ENCODE measurements at regions not wholly inside any gene's neighbourhood (a gene's known extent, or its start where the extent isn't known, plus 50 kb on each side); places are given as distances from the start of the nearest gene placed in this dataset.

DNA sequence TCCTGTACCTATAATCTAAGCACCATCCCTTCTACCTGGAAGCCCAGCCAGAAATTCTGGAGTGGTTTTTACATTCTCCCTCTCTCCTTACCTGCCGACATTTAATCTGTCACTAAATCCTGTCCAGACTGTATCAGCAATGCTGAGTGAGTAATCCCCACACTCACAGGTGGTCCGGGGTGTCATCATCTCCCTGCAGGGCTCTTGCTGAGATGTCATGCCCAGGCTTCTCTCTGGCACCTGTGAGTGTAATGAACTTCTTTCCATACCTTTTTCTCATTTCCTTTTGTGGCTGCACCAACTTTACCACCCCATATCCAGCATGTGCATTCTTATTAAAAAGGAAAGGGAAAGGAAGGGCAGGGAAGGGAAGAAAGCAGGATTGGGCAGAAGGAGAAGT is 355.2 kb downstream of the CCSER2 start:
- CTCF ChIA-PET = no interaction called here
- peaks cover 2% of the 10 kb centered on the region for H3K27me3 Mint-ChIP-seq
- POLR2A ChIA-PET = no interaction called here
- no peak for DNase-seq
- H3K4me3 Mint-ChIP-seq = no peak overlapping the region
- TF ChIP-seq, protein P1, sequence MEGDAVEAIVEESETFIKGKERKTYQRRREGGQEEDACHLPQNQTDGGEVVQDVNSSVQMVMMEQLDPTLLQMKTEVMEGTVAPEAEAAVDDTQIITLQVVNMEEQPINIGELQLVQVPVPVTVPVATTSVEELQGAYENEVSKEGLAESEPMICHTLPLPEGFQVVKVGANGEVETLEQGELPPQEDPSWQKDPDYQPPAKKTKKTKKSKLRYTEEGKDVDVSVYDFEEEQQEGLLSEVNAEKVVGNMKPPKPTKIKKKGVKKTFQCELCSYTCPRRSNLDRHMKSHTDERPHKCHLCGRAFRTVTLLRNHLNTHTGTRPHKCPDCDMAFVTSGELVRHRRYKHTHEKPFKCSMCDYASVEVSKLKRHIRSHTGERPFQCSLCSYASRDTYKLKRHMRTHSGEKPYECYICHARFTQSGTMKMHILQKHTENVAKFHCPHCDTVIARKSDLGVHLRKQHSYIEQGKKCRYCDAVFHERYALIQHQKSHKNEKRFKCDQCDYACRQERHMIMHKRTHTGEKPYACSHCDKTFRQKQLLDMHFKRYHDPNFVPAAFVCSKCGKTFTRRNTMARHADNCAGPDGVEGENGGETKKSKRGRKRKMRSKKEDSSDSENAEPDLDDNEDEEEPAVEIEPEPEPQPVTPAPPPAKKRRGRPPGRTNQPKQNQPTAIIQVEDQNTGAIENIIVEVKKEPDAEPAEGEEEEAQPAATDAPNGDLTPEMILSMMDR (IDR thresholded peaks at IDR 0.05) = no peak
- no peaks in the 10 kb centered on the region for H3K36me3 Mint-ChIP-seq (ENCODE audit: low read depth)
- H3K4me1 Mint-ChIP-seq (ENCODE audit: low read depth) = no peaks in the 10 kb centered on the region
- intact Hi-C loops (cut with micrococcal nuclease) = no loop called here
- no peak for ATAC-seq
- no peaks in the 10 kb centered on the region for H3K9me3 Mint-ChIP-seq
- no peak overlapping the region for H3K27ac Mint-ChIP-seq

DNA sequence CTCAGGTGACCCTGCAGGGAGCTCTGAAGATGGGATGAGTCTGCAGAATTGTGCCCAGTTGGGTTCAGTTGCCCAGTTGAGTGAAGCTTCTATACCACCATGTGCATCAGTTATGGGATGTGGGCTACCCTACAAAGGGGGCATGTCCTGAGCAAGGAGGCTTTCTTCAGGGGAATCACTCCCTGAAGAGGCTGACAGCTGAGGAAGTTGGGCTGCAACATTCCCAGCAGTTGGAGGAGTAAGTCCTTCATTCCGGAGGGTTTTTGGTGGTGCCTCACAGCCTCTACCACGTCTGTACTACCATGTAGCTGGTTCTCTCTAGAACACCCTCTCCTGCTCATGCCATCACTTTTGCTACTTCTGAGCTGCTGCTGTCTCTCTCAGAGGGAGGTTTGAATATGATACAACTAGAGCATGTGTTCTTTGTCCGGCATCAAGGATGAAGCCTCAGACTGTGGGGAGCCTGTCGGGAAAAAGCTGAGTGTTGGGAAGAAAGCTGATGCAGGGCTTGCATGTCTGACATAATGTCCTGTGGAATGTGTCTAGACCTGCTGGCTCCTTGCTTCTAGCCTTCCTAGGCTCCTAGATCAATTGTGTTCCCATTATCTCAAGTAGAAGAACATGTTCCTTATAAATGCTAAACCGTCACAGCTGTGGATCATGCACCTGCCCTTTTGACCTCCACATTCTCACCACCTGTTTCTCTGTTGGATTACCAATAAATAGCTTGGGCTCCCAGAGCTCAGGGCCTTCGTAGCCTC is 355.8 kb downstream of the CCSER2 start:
- H3K4me3 Mint-ChIP-seq = no peak overlapping the region
- ATAC-seq = no peak
- no peak for DNase-seq
- H3K36me3 Mint-ChIP-seq (ENCODE audit: low read depth) = no peaks in the 10 kb centered on the region
- intact Hi-C loops (cut with micrococcal nuclease) = no loop called here
- POLR2A ChIA-PET = no interaction called here
- H3K27ac Mint-ChIP-seq = no peak overlapping the region
- no peaks in the 10 kb centered on the region for H3K4me1 Mint-ChIP-seq (ENCODE audit: low read depth)
- CTCF ChIA-PET = no interaction called here
- TF ChIP-seq, protein P1 (IDR thresholded peaks at IDR 0.05) = no peak
- H3K27me3 Mint-ChIP-seq = peaks cover 2% of the 10 kb centered on the region
- no peaks in the 10 kb centered on the region for H3K9me3 Mint-ChIP-seq

DNA sequence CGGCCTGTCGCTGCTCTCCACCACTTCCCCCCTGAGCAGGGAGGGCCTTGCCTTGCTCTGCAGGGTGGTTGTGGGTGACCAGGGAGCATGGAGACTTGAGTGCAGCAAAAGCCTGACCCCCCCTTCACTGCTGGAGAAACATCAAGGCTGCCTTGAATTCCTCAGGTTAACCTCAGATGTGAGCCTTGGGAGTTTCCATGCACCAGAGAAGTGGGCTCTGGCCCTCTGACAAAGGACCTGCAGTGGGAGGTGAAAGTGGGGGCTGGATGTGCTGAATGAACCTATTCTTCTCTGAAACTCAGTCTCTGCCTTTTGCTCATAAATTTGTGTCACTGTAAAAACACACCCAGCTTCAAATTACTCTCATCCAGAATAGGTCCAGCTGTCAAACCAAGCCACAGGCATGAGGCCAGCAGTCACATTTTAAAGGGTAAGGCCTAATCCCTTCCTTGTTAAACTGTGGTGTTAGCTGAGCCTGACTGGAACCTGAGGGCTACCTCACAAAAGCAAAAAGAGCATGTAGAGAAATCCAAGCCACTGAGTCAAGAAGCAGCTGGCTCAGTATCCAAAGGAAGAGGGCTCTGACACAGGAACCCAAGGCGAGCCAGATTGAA is 356.8 kb downstream of the CCSER2 start:
- no peaks in the 10 kb centered on the region for H3K36me3 Mint-ChIP-seq (ENCODE audit: low read depth)

GRCh38 chr10:84693006-84693405 is 364.6 kb downstream of the CCSER2 start:
- Mint-ChIP-seq H3K27me3 (no peaks in the 10 kb centered on the region), H3K27ac (no peak overlapping the region), H3K36me3 (ENCODE audit: low read depth) (no peaks in the 10 kb centered on the region), H3K9me3 (peaks cover 8% of the 10 kb centered on the region), H3K4me1 (ENCODE audit: low read depth) (no peaks in the 10 kb centered on the region), H3K4me3 (no peak overlapping the region)
- intact Hi-C loops (cut with micrococcal nuclease) = no loop called here
- DNase-seq (no peak), ATAC-seq (no peak)
- ChIA-PET CTCF (no interaction called here), POLR2A (no interaction called here)
- TF ChIP-seq, protein P1 (IDR thresholded peaks at IDR 0.05) = no peak

More for the DNA sequence above, 356.8 kb downstream of the CCSER2 start:
- ATAC-seq = no peak
- intact Hi-C loops (cut with micrococcal nuclease) = no loop called here
- Mint-ChIP-seq H3K27ac (no peak overlapping the region), H3K27me3 (peaks cover 2% of the 10 kb centered on the region), H3K4me1 (ENCODE audit: low read depth) (no peaks in the 10 kb centered on the region), H3K4me3 (no peak overlapping the region), H3K9me3 (no peaks in the 10 kb centered on the region)
- TF ChIP-seq, protein P1 (IDR thresholded peaks at IDR 0.05) = no peak
- no peak for DNase-seq
- CTCF ChIA-PET = no interaction called here
- POLR2A ChIA-PET = no interaction called here

- CTCF ChIA-PET = no interaction called here
- DNase-seq (no peak), ATAC-seq (no peak)
- no peaks in the 10 kb centered on the region for H3K36me3 Mint-ChIP-seq (ENCODE audit: low read depth)
- no peak overlapping the region for H3K4me3 Mint-ChIP-seq
- no peaks in the 10 kb centered on the region for H3K4me1 Mint-ChIP-seq (ENCODE audit: low read depth)
- H3K9me3 Mint-ChIP-seq = peaks cover 8% of the 10 kb centered on the region
- TF ChIP-seq, protein P1 (IDR thresholded peaks at IDR 0.05) = no peak
- no peaks in the 10 kb centered on the region for H3K27me3 Mint-ChIP-seq
- H3K27ac Mint-ChIP-seq = no peak overlapping the region
- POLR2A ChIA-PET = no interaction called here
- intact Hi-C loops (cut with micrococcal nuclease) = no loop called here
Measured at GRCh38 chr10:84695902-84696301, 367.5 kb downstream of the CCSER2 start.

Measured in activated CD8-positive, alpha-beta T cell treated with anti-CD3 and anti-CD28 coated beads for 36 hours (primary cell).